ENCODE measurements at regions not wholly inside any gene's neighbourhood (a gene's known extent, or its start where the extent isn't known, plus 50 kb on each side); places are given as distances from the start of the nearest gene placed in this dataset.
"Not testable (repeated sequence)": the region's sequence is repeated elsewhere in the genome, so short reads cannot be mapped to it uniquely, and the experiment has no call there.

DNA sequence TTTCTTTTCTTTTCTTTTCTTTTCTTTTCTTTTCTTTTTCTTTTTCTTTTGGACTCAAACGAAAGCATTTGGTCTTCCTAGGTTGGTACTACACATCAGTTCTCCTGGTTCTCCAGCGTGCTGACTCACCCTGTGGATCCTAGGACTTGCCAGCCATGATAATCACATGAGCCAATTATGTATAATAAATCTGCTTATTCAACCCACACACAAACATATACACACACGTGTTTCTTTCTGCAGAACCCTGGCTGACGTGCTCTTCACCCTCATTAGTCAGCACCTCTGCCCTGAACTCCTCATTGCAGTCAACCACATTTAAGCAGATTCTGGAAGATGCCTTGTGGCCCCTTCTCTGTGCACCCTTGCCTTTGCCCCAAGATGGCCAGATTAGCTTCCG lies 162.4 kb upstream of the MYT1L start:
- H3K4me3 Mint-ChIP-seq: no peak overlapping the region
- CTCF ChIA-PET: no interaction called here

DNA sequence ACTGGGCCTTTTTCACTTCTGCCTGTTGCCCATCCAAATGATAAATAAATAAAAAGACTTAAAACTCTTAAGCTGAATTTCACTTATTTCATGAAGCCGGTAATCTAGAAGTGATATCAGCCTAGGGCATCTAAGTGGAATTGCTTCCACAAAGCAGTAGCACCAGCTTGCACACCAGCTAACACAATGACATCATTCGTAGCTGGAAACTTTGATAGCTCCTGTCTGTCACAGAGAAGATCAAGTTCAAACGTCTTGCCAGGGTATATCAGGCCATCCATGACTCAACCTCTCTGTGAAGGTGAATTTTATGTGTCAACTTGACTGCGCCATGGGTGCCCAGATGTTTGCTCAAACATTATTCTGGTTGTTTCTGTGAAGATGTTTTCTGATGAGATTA lies 161.7 kb upstream of the MYT1L start:
- ChIA-PET POLR2A (no interaction called here), CTCF (no interaction called here)
- no peak for DNase-seq
- H3K9me3 Mint-ChIP-seq: no peaks in the 10 kb centered on the region
- no peaks in the 10 kb centered on the region for H3K36me3 Mint-ChIP-seq (ENCODE audit: low read depth)
- no peaks in the 10 kb centered on the region for H3K4me1 Mint-ChIP-seq
- H3K4me3 Mint-ChIP-seq: no peak overlapping the region
- no peak overlapping the region for H3K27ac Mint-ChIP-seq
- H3K27me3 Mint-ChIP-seq: peaks cover 3% of the 10 kb centered on the region

More for the DNA sequence above, 162.4 kb upstream of the MYT1L start:
- no peaks in the 10 kb centered on the region for H3K4me1 Mint-ChIP-seq
- no peaks in the 10 kb centered on the region for H3K36me3 Mint-ChIP-seq (ENCODE audit: low read depth)
- DNase-seq: no peak
- POLR2A ChIA-PET: no interaction called here
- H3K9me3 Mint-ChIP-seq: no peaks in the 10 kb centered on the region
- no peak overlapping the region for H3K27ac Mint-ChIP-seq
- H3K27me3 Mint-ChIP-seq: peaks cover 3% of the 10 kb centered on the region

DNA sequence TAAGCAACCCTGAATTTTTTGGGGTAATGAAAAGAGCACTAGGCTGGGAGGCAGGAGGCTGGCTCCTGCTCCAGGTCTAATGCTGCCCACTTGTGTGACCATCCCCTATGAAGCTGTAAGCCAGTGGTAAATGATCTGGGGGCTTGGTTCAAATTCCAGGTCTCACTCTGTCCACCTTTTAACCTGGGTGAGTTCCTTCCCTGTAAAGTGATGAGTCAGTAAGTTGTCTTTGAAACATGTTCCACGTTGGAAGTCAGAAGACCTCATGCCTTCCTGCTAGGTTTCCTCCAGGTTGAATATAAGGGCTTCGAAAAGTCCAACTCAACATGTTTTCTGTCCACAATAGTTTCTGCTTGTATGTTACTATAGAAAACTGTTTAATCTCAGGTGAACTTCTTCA lies 160.9 kb upstream of the MYT1L start:
- POLR2A ChIA-PET: no interaction called here
- CTCF ChIA-PET: no interaction called here

DNA sequence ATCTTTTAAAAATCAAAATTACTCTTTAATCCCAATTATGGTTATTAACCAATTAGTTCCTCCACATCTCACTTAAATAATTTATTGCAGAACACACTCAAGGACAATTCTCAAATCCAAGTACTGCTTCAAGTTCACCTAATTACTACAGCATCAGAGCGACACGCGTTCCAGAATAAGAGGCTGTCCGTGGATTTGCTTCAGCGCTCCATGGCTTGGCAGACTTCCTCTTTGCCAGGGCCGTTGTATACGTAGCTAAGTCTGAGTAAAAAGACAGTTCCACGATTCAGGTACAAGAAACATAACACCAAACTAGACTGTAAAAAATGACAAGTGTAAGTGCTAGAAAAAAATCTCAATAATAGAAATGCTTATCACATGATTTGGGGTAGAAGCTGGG lies 153.2 kb upstream of the MYT1L start:
- H3K36me3 Mint-ChIP-seq (ENCODE audit: low read depth): no peaks in the 10 kb centered on the region
- CTCF ChIA-PET: no interaction called here
- no peak overlapping the region for H3K4me3 Mint-ChIP-seq

More for the DNA sequence above, 160.9 kb upstream of the MYT1L start:
- Mint-ChIP-seq H3K36me3 (ENCODE audit: low read depth) (no peaks in the 10 kb centered on the region), H3K27ac (no peak overlapping the region), H3K4me1 (no peaks in the 10 kb centered on the region), H3K4me3 (no peak overlapping the region), H3K9me3 (no peaks in the 10 kb centered on the region), H3K27me3 (peaks cover 3% of the 10 kb centered on the region)
- no peak for DNase-seq

DNA sequence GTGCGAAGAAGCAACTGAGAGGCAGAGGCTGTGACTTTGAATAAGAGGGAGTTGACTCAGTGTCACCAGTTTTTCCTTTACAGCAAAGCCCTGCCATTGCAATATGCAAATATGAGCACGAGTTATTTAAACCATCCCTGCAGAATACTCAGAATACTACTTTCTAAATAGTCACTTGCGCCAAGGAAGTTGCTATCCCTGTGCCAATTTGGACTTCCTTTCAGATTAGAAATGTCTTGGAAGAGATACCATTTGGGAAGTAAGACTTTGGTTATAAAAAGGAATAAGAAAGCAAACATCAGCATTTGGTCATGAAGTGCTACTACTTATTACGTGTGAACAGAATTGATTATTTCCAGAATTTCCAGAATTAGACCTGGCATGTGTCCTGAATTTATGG lies 151.8 kb upstream of the MYT1L start:
- H3K4me3 Mint-ChIP-seq: no peak overlapping the region
- no peak overlapping the region for H3K27ac Mint-ChIP-seq
- H3K9me3 Mint-ChIP-seq: no peaks in the 10 kb centered on the region
- no peaks in the 10 kb centered on the region for H3K36me3 Mint-ChIP-seq (ENCODE audit: low read depth)
- ChIA-PET CTCF (no interaction called here), POLR2A (no interaction called here)
- DNase-seq: no peak
- no peaks in the 10 kb centered on the region for H3K4me1 Mint-ChIP-seq
- peaks cover 2% of the 10 kb centered on the region for H3K27me3 Mint-ChIP-seq

More for the DNA sequence above, 153.2 kb upstream of the MYT1L start:
- no peaks in the 10 kb centered on the region for H3K27me3 Mint-ChIP-seq
- H3K4me1 Mint-ChIP-seq: no peaks in the 10 kb centered on the region
- H3K9me3 Mint-ChIP-seq: no peaks in the 10 kb centered on the region
- no peak overlapping the region for H3K27ac Mint-ChIP-seq
- no peak for DNase-seq
- POLR2A ChIA-PET: no interaction called here

DNA sequence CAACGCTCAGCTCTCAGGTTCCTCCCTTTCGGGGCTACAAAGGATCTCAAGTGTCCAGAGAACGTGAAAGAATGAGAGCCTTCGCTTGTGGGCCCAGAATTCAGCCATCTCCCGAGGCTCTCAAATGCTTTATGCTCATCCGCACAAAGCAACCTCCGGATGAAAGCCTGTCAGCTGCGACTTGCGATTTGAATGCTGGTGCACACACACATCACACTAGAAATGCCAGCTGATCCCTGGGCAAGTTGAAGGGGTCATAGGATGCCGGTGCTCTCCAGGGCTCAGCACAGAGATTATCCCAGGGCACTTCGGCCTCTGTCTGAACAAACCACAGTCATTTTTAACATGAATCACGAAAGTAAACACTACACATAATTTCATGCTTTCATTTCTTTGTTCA lies 141.8 kb upstream of the MYT1L start:
- Mint-ChIP-seq H3K36me3 (ENCODE audit: low read depth) (no peaks in the 10 kb centered on the region), H3K4me3 (no peak overlapping the region), H3K27me3 (no peaks in the 10 kb centered on the region), H3K9me3 (no peaks in the 10 kb centered on the region), H3K27ac (no peak overlapping the region), H3K4me1 (no peaks in the 10 kb centered on the region)
- no peak for DNase-seq
- CTCF ChIA-PET: no interaction called here
- POLR2A ChIA-PET: no interaction called here

DNA sequence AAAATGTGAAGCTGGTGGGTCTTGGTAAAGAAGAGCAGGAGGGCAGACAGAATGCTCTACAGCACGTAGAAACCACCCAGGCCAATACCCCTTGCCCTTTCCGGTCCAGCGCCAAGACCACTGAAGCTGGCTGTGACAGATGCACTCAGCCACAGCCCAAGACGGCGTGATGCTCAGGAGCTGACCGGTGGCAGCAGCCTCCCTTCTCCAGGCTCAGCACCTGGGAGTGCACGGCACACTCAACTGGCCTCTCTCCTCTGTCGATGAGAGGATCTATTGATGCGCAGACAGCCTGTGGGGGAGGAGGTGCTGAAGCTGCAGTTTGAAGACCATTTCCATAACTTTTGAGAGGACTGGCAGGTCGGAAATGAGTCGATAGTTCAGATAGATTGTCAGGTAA lies 141.0 kb upstream of the MYT1L start:
- no peak for DNase-seq
- CTCF ChIA-PET: no interaction called here
- Mint-ChIP-seq H3K4me3 (no peak overlapping the region), H3K36me3 (ENCODE audit: low read depth) (no peaks in the 10 kb centered on the region), H3K4me1 (no peaks in the 10 kb centered on the region), H3K9me3 (no peaks in the 10 kb centered on the region), H3K27me3 (no peaks in the 10 kb centered on the region), H3K27ac (no peak overlapping the region)
- POLR2A ChIA-PET: no interaction called here

DNA sequence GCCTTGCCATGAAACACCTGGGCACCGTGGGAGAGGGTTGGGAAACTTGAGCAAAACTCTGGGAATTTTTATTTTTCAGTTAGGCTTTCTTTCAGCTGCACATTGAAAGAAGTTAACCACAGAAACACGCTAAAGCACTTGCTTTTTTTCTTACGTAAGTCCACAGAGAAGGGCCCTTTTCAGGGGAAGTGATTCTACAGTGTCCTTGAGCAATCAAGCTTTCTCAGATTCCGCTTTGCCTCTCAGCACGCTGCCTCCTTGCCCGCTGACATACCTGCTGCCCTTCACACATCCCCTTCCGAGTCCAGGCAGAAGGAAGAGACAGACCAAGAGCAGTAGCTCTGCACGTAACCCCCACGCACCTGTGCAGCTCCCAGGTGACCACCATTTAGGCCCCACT lies 135.5 kb upstream of the MYT1L start:
- ChIA-PET CTCF (no interaction called here), POLR2A (no interaction called here)
- Mint-ChIP-seq H3K36me3 (ENCODE audit: low read depth) (no peaks in the 10 kb centered on the region), H3K4me1 (no peaks in the 10 kb centered on the region), H3K27me3 (no peaks in the 10 kb centered on the region), H3K4me3 (no peak overlapping the region), H3K27ac (no peak overlapping the region), H3K9me3 (no peaks in the 10 kb centered on the region)
- no peak for DNase-seq

DNA sequence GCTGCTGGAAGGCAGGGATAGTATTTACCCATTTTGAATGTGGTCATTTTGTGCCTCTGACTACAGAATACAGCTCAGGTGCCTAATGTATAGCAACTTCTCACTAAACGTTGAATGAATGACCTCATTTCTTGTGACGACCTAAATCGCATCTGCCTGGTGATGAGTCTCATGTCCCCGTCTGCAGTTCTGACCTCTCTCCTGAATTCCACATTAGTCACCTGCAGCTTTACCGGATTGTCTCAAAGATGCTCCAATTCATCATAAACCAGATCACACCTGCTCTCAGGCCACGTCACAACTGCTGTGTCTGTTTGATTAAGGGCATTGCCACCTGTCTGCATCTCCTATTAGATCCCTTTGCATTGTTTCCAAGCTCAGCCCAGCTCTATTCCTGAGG lies 133.6 kb upstream of the MYT1L start:
- H3K4me3 Mint-ChIP-seq: no peak overlapping the region
- ChIA-PET CTCF (no interaction called here), POLR2A (interaction anchor here (0.6 kb wide), 1 partner anchor 263 kb away, joined by 4 read pairs; no protein-coding TSS in a partner anchor)
- H3K4me1 Mint-ChIP-seq: no peaks in the 10 kb centered on the region
- DNase-seq: no peak
- no peak overlapping the region for H3K27ac Mint-ChIP-seq
- no peaks in the 10 kb centered on the region for H3K36me3 Mint-ChIP-seq (ENCODE audit: low read depth)
- no peaks in the 10 kb centered on the region for H3K27me3 Mint-ChIP-seq
- no peaks in the 10 kb centered on the region for H3K9me3 Mint-ChIP-seq

DNA sequence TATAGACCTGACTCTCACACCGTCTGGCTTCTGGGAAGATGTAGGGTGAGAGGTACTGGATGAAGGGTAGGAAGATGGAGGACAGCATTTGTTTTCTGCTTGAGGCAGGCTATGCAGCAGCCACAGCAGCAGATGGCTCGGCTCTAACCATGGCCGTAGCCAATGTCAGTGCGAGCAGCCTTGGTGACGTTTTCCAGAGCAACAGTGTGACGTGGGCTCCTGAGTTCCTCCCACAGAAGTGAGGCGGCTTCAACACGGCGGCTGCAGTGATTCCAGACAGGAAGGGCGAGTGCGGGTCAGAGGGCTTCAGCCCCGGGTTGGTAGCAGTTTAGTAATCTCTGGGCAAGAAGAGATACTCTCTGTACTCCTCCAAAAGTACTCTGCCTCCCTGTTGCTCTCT lies 133.0 kb upstream of the MYT1L start:
- ChIA-PET CTCF (no interaction called here), POLR2A (no interaction called here)
- Mint-ChIP-seq H3K27ac (no peak overlapping the region), H3K36me3 (ENCODE audit: low read depth) (no peaks in the 10 kb centered on the region), H3K27me3 (no peaks in the 10 kb centered on the region), H3K9me3 (no peaks in the 10 kb centered on the region), H3K4me3 (no peak overlapping the region), H3K4me1 (no peaks in the 10 kb centered on the region)
- no peak for DNase-seq

DNA sequence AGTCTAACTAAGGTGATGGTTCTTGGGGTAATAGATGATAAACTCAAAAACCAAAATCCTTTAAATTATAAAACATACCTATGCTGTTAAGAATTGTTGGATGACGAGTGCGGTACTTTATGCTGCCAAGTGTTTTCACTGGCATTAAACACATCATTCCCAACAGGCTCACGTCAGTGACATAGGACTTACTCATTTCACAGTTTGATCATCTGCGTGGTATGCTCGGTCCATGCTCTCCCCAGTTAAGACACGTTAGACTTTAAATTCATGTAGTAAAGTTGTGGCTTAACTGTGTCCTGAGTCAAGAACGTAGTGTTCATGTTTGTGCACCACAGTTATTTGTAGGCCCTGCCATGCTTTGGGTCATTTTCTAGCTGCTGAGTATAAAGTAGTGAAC lies 125.6 kb upstream of the MYT1L start:
- POLR2A ChIA-PET: no interaction called here
- CTCF ChIA-PET: no interaction called here
- Mint-ChIP-seq H3K27ac (no peak overlapping the region), H3K36me3 (ENCODE audit: low read depth) (no peaks in the 10 kb centered on the region), H3K4me1 (no peaks in the 10 kb centered on the region), H3K27me3 (no peaks in the 10 kb centered on the region), H3K9me3 (no peaks in the 10 kb centered on the region), H3K4me3 (no peak overlapping the region)
- DNase-seq: no peak

DNA sequence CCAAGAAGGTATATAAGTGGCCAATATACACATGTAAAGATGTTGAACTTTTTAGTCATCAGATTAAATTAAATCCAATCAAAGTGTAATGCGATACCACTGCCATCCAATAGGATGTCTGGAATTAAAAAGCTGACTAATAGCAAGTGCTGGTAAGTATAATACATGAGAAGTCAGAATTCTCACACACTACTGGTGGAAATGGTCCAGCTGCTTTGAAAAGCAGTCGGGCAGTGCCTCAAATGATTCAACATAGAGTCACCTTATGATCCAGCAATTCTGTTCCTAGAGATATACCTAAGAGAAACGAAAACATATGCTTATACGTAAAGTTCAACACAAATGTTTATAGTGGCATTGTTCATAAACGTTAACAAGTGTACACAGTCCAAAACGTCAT lies 124.1 kb upstream of the MYT1L start:
- Mint-ChIP-seq H3K4me3 (no peak overlapping the region), H3K36me3 (ENCODE audit: low read depth) (no peaks in the 10 kb centered on the region), H3K4me1 (no peaks in the 10 kb centered on the region), H3K27ac (no peak overlapping the region), H3K27me3 (no peaks in the 10 kb centered on the region), H3K9me3 (no peaks in the 10 kb centered on the region)
- CTCF ChIA-PET: interaction anchor here (0.6 kb wide), 1 partner anchor 376 kb away, joined by 4 read pairs; no protein-coding TSS in a partner anchor
- POLR2A ChIA-PET: interaction anchor here (0.7 kb wide), 1 partner anchor 216 kb away, joined by 6 read pairs; no protein-coding TSS in a partner anchor
- no peak for DNase-seq

DNA sequence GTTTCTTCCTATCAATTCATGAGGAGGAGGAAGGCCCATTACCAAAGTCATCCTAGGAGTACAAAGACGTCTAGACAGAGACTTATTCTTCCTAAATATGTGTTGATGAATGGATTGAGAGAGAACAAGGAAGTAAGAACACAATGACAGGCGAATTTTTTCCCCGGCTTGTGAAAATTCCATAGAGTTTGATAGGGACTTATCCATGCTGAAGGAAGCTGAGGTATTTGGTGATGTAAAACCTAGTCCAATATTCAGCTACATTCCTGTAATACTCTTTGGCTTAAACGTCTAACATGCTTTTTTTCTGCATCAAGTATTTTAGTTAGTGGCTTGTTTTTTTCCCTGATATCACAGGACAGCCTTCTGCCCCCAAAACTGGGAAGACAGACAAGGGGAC lies 121.9 kb upstream of the MYT1L start:
- no peaks in the 10 kb centered on the region for H3K9me3 Mint-ChIP-seq
- H3K36me3 Mint-ChIP-seq (ENCODE audit: low read depth): no peaks in the 10 kb centered on the region
- no peak overlapping the region for H3K4me3 Mint-ChIP-seq
- H3K27me3 Mint-ChIP-seq: no peaks in the 10 kb centered on the region
- no peak overlapping the region for H3K27ac Mint-ChIP-seq
- POLR2A ChIA-PET: no interaction called here
- DNase-seq: no peak
- no peaks in the 10 kb centered on the region for H3K4me1 Mint-ChIP-seq
- CTCF ChIA-PET: no interaction called here

DNA sequence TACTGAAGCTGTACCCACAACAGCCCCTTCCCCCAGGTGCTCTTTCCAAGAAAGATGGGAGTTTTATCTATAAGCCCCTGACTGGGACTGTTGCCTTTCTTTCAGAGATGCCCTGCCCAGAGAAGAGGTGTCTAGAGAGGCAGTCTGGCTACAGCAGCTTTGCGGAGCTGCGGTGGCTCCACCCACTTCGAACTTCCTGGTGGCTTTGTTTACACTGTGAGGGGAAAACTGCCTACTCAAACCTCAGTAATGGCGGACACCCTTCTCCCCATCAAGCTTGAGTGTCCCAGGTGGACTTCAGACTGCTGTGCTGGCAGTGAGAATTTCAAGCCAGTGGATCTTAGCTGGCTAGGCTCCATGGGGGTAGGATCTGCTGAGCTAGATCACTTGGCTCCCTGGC lies 120.2 kb upstream of the MYT1L start:
- H3K9me3 Mint-ChIP-seq; H3K27me3 Mint-ChIP-seq; H3K4me1 Mint-ChIP-seq; H3K4me3 Mint-ChIP-seq; POLR2A ChIA-PET; H3K36me3 Mint-ChIP-seq (ENCODE audit: low read depth); H3K27ac Mint-ChIP-seq; DNase-seq; CTCF ChIA-PET: not testable (repeated sequence)

DNA sequence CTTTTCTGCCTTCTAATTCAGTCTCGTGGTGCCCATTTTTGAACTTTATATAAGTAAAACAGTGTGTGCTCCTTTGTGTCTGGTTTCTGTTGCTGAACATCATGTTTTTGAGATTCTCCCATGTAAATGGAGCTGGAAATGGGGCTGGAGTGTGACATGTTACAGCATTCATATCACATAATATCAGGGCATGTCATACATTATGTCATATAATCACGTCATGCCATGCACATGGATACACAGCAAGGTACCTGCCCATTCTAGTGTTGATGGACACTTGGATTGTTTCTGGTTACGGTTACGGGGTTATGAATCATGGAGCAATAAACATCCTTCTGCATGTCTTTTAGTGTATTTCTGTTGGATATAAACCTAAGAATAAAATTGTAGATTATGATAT lies 117.1 kb upstream of the MYT1L start:
- no peak for DNase-seq
- Mint-ChIP-seq H3K4me1 (no peaks in the 10 kb centered on the region), H3K4me3 (no peak overlapping the region), H3K36me3 (ENCODE audit: low read depth) (no peaks in the 10 kb centered on the region), H3K27ac (no peak overlapping the region), H3K9me3 (no peaks in the 10 kb centered on the region), H3K27me3 (peaks cover 2% of the 10 kb centered on the region)
- CTCF ChIA-PET: no interaction called here
- POLR2A ChIA-PET: no interaction called here

Data from activated CD4-positive, alpha-beta T cell treated with anti-CD3 and anti-CD28 coated beads, Interleukin-2, amount 10 ng/mL, durations not matched to agents 7 days and 5 days (primary cell).